K562 (cell line): ENCODE measurements at regions not wholly inside any gene's neighbourhood (a gene's known extent, or its start where the extent isn't known, plus 50 kb on each side); places are given as distances from the start of the nearest gene placed in this dataset.

Experiments used
- BRF1 ChIP-seq: IDR thresholded peaks from 3 replicates; pipeline ENCODE4 v1.6.1; 2011; ENCODE audit warnings: borderline replicate concordance, mild to moderate bottlenecking; ENCODE audit not compliant: insufficient read length; ENCODE audit errors: extremely low read depth
- CBX3 ChIP-seq, 2 experiments: IDR thresholded peaks; 1 replicate in 1 of 2; 2 replicates in 1 of 2; pipeline ENCODE4 v1.6.1; 2012; ENCODE audit warnings: inconsistent platforms in 2 of 2, low read length in 2 of 2, borderline replicate concordance in 1 of 2, control low read depth in 1 of 2
- CTCF ChIP-seq, 3 experiments: IDR thresholded peaks in 2 of 3; conservative IDR thresholded peaks in 1 of 3; 2 replicates each; pipeline ENCODE4 v1.5.1; 2011 to 2012; ENCODE audit warnings: low read length in 3 of 3, mild to moderate bottlenecking in 3 of 3, control low read depth in 2 of 3, improper control_type of control experiment in 1 of 3, inconsistent platforms in 1 of 3, low read depth in 1 of 3, mixed read lengths in 1 of 3, moderate library complexity in 1 of 3; ENCODE audit not compliant: insufficient read depth in 2 of 3
- EZH2 ChIP-seq: IDR thresholded peaks from 2 replicates; pipeline ENCODE4 v1.6.1; 2012; ENCODE audit warnings: low read depth, mild to moderate bottlenecking, inconsistent platforms, low read length, borderline replicate concordance
- FOXP4 ChIP-seq: sonication (generic); formaldehyde crosslinking; IDR thresholded peaks from 2 replicates; pipeline ENCODE4 v1.8.0; 2022; ENCODE audit warnings: mild to moderate bottlenecking, missing genetic modification reagents, borderline replicate concordance
- GABPA ChIP-seq: fragments of 200-800 bp; sonication (Bioruptor generic); conservative IDR thresholded peaks from 2 replicates; pipeline ENCODE4 v1.6.1; 2016; ENCODE audit warnings: low read depth, missing genetic modification characterization, missing compliant biosample characterization
- KLF1 ChIP-seq: fragments of 450-650 bp; IDR thresholded peaks from 2 replicates; pipeline ENCODE4 v1.6.1; 2016; ENCODE audit warnings: missing genetic modification characterization, missing compliant biosample characterization
- MBD2 ChIP-seq: sonication (generic); IDR thresholded peaks from 2 replicates; pipeline ENCODE4 v1.6.1; 2016; ENCODE audit warnings: low read depth, borderline replicate concordance
- MYNN ChIP-seq, 2 experiments: sonication (generic); formaldehyde crosslinking in 1 of 2; IDR thresholded peaks; 2 replicates each; pipeline versions ENCODE4 v1.5.0 to v1.6.1; 2016 to 2020; ENCODE audit warnings: antibody characterized with exemption in 1 of 2, missing genetic modification reagents in 1 of 2
- NCOA1 ChIP-seq: fragments of 450-650 bp; IDR thresholded peaks from 2 replicates; pipeline ENCODE4 v1.6.1; 2016; ENCODE audit warnings: low read depth
- PCBP2 ChIP-seq: fragments of 200-400 bp; formaldehyde crosslinking; IDR thresholded peaks from 2 replicates; pipeline ENCODE4 v1.6.1; 2018; ENCODE audit warnings: low read length, low read depth, mild to moderate bottlenecking, moderate library complexity; ENCODE audit not compliant: poor library complexity, severe bottlenecking
- RAD21 ChIP-seq, 2 experiments: fragments of 250-450 bp in 1 of 2; fragments of 450-650 bp in 1 of 2; sonication (Bioruptor Pico) in 1 of 2; formaldehyde crosslinking in 1 of 2; IDR thresholded peaks in 1 of 2; conservative IDR thresholded peaks in 1 of 2; 2 replicates each; pipeline versions ENCODE4 v1.4.0 to v1.8.0; 2020 to 2022; ENCODE audit warnings: mild to moderate bottlenecking in 2 of 2, moderate library complexity in 1 of 2
- RERE ChIP-seq: sonication (generic); formaldehyde crosslinking; IDR thresholded peaks from 2 replicates; pipeline ENCODE4 v1.8.0; 2023; ENCODE audit warnings: missing genetic modification reagents, mild to moderate bottlenecking, borderline replicate concordance
- REST ChIP-seq, 2 experiments: fragments of 450-650 bp; formaldehyde crosslinking in 1 of 2; IDR thresholded peaks; 2 replicates each; pipeline versions ENCODE4 v1.4.0 to v1.6.1; 2014 to 2020; ENCODE audit warnings: mild to moderate bottlenecking in 2 of 2, borderline replicate concordance in 1 of 2, low read depth in 1 of 2

- no peak for TF ChIP-seq EZH2
- no peak for TF ChIP-seq RERE (CRISPR knock-in tag)
- no peak for TF ChIP-seq MYNN (IDR thresholded peaks at IDR 0.05)
- no peak for TF ChIP-seq MYNN (CRISPR knock-in tag; IDR thresholded peaks at IDR 0.05)
- TF ChIP-seq REST (IDR thresholded peaks at IDR 0.05; ENCODE audit: borderline replicate concordance) = no peak
- no peak for TF ChIP-seq REST (CRISPR knock-in tag; IDR thresholded peaks at IDR 0.05; ENCODE audit: low read depth)
- TF ChIP-seq CBX3 (IDR thresholded peaks at IDR 0.05; ENCODE audit: borderline replicate concordance in 1 of 2, low read length in 2 of 2) = no peak
- TF ChIP-seq RAD21 (CRISPR knock-in tag; conservative IDR thresholded peaks at IDR 0.05 in 1 of 2, IDR thresholded peaks at IDR 0.05 in 1 of 2) = no peak
- no peak for TF ChIP-seq PCBP2
- no peak for TF ChIP-seq BRF1
- no peak for TF ChIP-seq NCOA1
- TF ChIP-seq KLF1 = no peak
- TF ChIP-seq CTCF (IDR thresholded peaks at IDR 0.05 in 2 of 3, conservative IDR thresholded peaks at IDR 0.05 in 1 of 3; ENCODE audit: insufficient read depth in 2 of 3, low read depth in 1 of 3, low read length in 3 of 3) = no peak
- TF ChIP-seq MBD2 = no peak
- no peak for TF ChIP-seq GABPA (tag)
- no peak for TF ChIP-seq FOXP4
These were observed 123.9 kb upstream of the DUSP10 start for GRCh38 chr1:221865808-221866207.
